ENCODE measurements at regions not wholly inside any gene's neighbourhood (a gene's known extent, or its start where the extent isn't known, plus 50 kb on each side); places are given as distances from the start of the nearest gene placed in this dataset.

DNA sequence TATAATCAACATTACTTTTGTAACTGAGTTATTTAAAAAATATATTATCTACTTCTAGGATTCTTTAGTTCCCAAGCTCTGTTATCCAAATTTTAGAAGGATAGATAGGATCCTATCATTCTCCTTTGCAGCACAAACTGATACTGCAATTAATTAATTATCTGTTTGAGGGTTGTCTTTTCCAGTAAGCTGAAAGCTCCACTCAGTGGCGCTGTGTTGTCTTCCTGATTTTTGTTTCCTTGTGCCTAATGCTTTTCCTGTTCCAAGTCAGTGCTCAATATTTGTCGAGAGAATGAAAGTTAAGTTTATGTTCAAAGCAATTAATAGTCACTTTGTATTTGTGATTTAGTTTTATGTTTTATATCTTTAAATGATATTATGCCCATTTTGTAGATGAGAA, 107.4 kb upstream of the ANK2 start:
- Histone ChIP-seq H3K36me3 (ENCODE audit: insufficient read depth, low read length) (no peaks in the 10 kb centered on the region), H3K4me2 (ENCODE audit: low read depth, low read length, poor library complexity, severe bottlenecking) (no peak overlapping the region), H3K9me3 (ENCODE audit: insufficient read depth, low read depth, low read length) (no peaks in the 10 kb centered on the region), H3K9ac (ENCODE audit: low read depth, low read length, poor library complexity, severe bottlenecking) (no peak overlapping the region), H3F3A (ENCODE audit: low read depth) (peaks cover 3% of the 10 kb centered on the region; the same call in 1 of the 2 replicates), H4K20me1 (ENCODE audit: insufficient read depth, low read length, poor library complexity, severe bottlenecking) (no peaks in the 10 kb centered on the region), H3K4me3 (ENCODE audit: low read length, poor library complexity, severe bottlenecking) (no peak overlapping the region), H3K4me1 (ENCODE audit: insufficient read depth, low read length, poor library complexity, severe bottlenecking) (no peaks in the 10 kb centered on the region), H3K27me3 (ENCODE audit: insufficient read depth, low read length, poor library complexity, severe bottlenecking) (no peaks in the 10 kb centered on the region), H3K9me2 (replicated peaks; ENCODE audit: low read depth, low read length) (no peaks in the 10 kb centered on the region), H3K79me2 (ENCODE audit: insufficient read depth, low read length) (no peaks in the 10 kb centered on the region), H2AFZ (ENCODE audit: low read length) (no peak overlapping the region)
- TF ChIP-seq, protein P1, sequence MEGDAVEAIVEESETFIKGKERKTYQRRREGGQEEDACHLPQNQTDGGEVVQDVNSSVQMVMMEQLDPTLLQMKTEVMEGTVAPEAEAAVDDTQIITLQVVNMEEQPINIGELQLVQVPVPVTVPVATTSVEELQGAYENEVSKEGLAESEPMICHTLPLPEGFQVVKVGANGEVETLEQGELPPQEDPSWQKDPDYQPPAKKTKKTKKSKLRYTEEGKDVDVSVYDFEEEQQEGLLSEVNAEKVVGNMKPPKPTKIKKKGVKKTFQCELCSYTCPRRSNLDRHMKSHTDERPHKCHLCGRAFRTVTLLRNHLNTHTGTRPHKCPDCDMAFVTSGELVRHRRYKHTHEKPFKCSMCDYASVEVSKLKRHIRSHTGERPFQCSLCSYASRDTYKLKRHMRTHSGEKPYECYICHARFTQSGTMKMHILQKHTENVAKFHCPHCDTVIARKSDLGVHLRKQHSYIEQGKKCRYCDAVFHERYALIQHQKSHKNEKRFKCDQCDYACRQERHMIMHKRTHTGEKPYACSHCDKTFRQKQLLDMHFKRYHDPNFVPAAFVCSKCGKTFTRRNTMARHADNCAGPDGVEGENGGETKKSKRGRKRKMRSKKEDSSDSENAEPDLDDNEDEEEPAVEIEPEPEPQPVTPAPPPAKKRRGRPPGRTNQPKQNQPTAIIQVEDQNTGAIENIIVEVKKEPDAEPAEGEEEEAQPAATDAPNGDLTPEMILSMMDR (conservative IDR thresholded peaks at IDR 0.05; ENCODE audit: low read length) = peak; percentile 35; the same call in 1 of the 2 replicates
- TF ChIP-seq EZH2phosphoT487 (IDR thresholded peaks at IDR 0.05; ENCODE audit: borderline replicate concordance) = no peak

DNA sequence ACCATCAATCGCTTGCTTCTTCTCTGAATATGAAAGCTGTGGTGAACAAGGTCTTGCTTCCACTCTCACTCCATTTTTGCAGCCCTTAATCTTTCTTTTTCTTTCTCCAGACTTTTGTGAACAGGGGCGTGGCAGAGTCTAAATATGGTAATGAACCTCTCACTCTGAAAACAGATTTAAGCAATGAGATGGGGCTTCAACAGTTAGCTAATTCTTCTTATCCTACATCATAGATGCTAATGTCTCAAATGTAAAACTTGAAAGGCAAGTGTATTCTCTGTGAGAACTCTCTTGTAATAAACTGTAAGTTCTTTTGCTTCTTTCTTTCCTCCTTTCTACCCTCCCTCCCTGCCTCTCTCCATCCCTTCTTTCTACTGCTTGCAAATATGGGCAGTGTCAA, 106.5 kb upstream of the ANK2 start:
- Histone ChIP-seq H3K4me1 (ENCODE audit: insufficient read depth, low read length, poor library complexity, severe bottlenecking) (no peaks in the 10 kb centered on the region), H3K9me2 (replicated peaks; ENCODE audit: low read depth, low read length) (no peaks in the 10 kb centered on the region), H3K79me2 (ENCODE audit: insufficient read depth, low read length) (no peaks in the 10 kb centered on the region), H3K9ac (ENCODE audit: low read depth, low read length, poor library complexity, severe bottlenecking) (no peak overlapping the region), H3K4me3 (ENCODE audit: low read length, poor library complexity, severe bottlenecking) (no peak overlapping the region), H4K20me1 (ENCODE audit: insufficient read depth, low read length, poor library complexity, severe bottlenecking) (no peaks in the 10 kb centered on the region), H3K4me2 (ENCODE audit: low read depth, low read length, poor library complexity, severe bottlenecking) (no peak overlapping the region), H3K27me3 (ENCODE audit: insufficient read depth, low read length, poor library complexity, severe bottlenecking) (no peaks in the 10 kb centered on the region), H2AFZ (ENCODE audit: low read length) (no peak overlapping the region), H3F3A (ENCODE audit: low read depth) (peaks cover 3% of the 10 kb centered on the region; the same call in 1 of the 2 replicates), H3K36me3 (ENCODE audit: insufficient read depth, low read length) (no peaks in the 10 kb centered on the region), H3K9me3 (ENCODE audit: insufficient read depth, low read depth, low read length) (no peaks in the 10 kb centered on the region)
- no peak for TF ChIP-seq EZH2phosphoT487 (IDR thresholded peaks at IDR 0.05; ENCODE audit: borderline replicate concordance)
- TF ChIP-seq, protein P1 (conservative IDR thresholded peaks at IDR 0.05; ENCODE audit: low read length) = no peak

DNA sequence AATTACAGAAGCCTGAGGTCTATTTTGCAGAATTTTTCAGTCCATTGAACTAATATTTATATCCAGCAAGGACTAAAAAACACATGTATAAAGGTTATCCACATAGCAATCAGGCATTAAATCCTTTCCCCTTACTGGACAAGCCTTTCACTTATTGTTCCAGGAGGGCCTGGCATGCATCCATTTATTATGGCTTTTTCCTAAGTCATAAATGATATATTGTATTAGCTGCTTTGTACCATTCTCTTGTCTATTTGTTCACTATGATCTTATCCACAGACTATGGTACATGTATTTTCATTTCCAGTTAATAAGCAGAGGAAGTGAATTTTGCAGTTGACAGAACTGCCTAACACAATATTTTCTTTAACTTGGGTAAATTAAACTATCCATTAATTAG, 105.4 kb upstream of the ANK2 start:
- Histone ChIP-seq H4K20me1 (ENCODE audit: insufficient read depth, low read length, poor library complexity, severe bottlenecking) (no peaks in the 10 kb centered on the region), H3K4me1 (ENCODE audit: insufficient read depth, low read length, poor library complexity, severe bottlenecking) (no peaks in the 10 kb centered on the region)

More for the DNA sequence above, 105.4 kb upstream of the ANK2 start:
- Histone ChIP-seq H2AFZ (ENCODE audit: low read length) (no peak overlapping the region), H3K9me2 (replicated peaks; ENCODE audit: low read depth, low read length) (no peaks in the 10 kb centered on the region), H3K36me3 (ENCODE audit: insufficient read depth, low read length) (no peaks in the 10 kb centered on the region), H3K4me2 (ENCODE audit: low read depth, low read length, poor library complexity, severe bottlenecking) (no peak overlapping the region), H3K79me2 (ENCODE audit: insufficient read depth, low read length) (no peaks in the 10 kb centered on the region), H3K9ac (ENCODE audit: low read depth, low read length, poor library complexity, severe bottlenecking) (no peak overlapping the region), H3K27me3 (ENCODE audit: insufficient read depth, low read length, poor library complexity, severe bottlenecking) (no peaks in the 10 kb centered on the region), H3K9me3 (ENCODE audit: insufficient read depth, low read depth, low read length) (no peaks in the 10 kb centered on the region), H3K4me3 (ENCODE audit: low read length, poor library complexity, severe bottlenecking) (no peak overlapping the region), H3F3A (ENCODE audit: low read depth) (peaks cover 3% of the 10 kb centered on the region; the same call in 1 of the 2 replicates)
- no peak for TF ChIP-seq EZH2phosphoT487 (IDR thresholded peaks at IDR 0.05; ENCODE audit: borderline replicate concordance)
- TF ChIP-seq, protein P1 (conservative IDR thresholded peaks at IDR 0.05; ENCODE audit: low read length) = no peak
